ENCODE measurements at regions not wholly inside any gene's neighbourhood (a gene's known extent, or its start where the extent isn't known, plus 50 kb on each side); places are given as distances from the start of the nearest gene placed in this dataset.

- Histone ChIP-seq H3K27me3 (ENCODE audit: insufficient read depth, low read length) (peaks cover 45% of the 10 kb centered on the region), H2AFZ (ENCODE audit: low read length) (no peak overlapping the region), H3K36me3 (ENCODE audit: insufficient read depth, low read length) (no peaks in the 10 kb centered on the region), H3K4me2 (ENCODE audit: insufficient read depth, low read length) (no peak overlapping the region), H3K4me1 (ENCODE audit: insufficient read depth, low read length) (no peaks in the 10 kb centered on the region), H3K9me3 (ENCODE audit: low read depth, low read length) (no peaks in the 10 kb centered on the region), H3K4me3 (ENCODE audit: insufficient read depth, low read length) (no peak overlapping the region), H3K27ac (ENCODE audit: low read depth, low read length) (no peak overlapping the region), H3K79me2 (ENCODE audit: insufficient read depth, low read length) (no peaks in the 10 kb centered on the region), H4K20me1 (ENCODE audit: insufficient read depth, low read length) (no peaks in the 10 kb centered on the region)
- TF ChIP-seq, protein P1, sequence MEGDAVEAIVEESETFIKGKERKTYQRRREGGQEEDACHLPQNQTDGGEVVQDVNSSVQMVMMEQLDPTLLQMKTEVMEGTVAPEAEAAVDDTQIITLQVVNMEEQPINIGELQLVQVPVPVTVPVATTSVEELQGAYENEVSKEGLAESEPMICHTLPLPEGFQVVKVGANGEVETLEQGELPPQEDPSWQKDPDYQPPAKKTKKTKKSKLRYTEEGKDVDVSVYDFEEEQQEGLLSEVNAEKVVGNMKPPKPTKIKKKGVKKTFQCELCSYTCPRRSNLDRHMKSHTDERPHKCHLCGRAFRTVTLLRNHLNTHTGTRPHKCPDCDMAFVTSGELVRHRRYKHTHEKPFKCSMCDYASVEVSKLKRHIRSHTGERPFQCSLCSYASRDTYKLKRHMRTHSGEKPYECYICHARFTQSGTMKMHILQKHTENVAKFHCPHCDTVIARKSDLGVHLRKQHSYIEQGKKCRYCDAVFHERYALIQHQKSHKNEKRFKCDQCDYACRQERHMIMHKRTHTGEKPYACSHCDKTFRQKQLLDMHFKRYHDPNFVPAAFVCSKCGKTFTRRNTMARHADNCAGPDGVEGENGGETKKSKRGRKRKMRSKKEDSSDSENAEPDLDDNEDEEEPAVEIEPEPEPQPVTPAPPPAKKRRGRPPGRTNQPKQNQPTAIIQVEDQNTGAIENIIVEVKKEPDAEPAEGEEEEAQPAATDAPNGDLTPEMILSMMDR (IDR thresholded peaks at IDR 0.05; ENCODE audit: extremely low read depth, low read depth, low read length): no peak
- DNase-seq (ENCODE audit: insufficient read length, low spot score, missing footprints): no peak
Observed at GRCh38 chr11:70823771-70824170, 425.4 kb downstream of the CTTN start.

GRCh38 chr11:70824605-70825245 is 426.4 kb downstream of the CTTN start:
- Histone ChIP-seq H2AFZ (ENCODE audit: low read length) (no peak overlapping the region), H3K4me1 (ENCODE audit: insufficient read depth, low read length) (no peaks in the 10 kb centered on the region), H3K27ac (ENCODE audit: low read depth, low read length) (no peak overlapping the region), H3K27me3 (ENCODE audit: insufficient read depth, low read length) (peaks cover 45% of the 10 kb centered on the region), H4K20me1 (ENCODE audit: insufficient read depth, low read length) (no peaks in the 10 kb centered on the region), H3K36me3 (ENCODE audit: insufficient read depth, low read length) (no peaks in the 10 kb centered on the region), H3K79me2 (ENCODE audit: insufficient read depth, low read length) (no peaks in the 10 kb centered on the region), H3K4me3 (ENCODE audit: insufficient read depth, low read length) (no peak overlapping the region), H3K4me2 (ENCODE audit: insufficient read depth, low read length) (no peak overlapping the region), H3K9me3 (ENCODE audit: low read depth, low read length) (no peaks in the 10 kb centered on the region)
- DNase-seq (ENCODE audit: insufficient read length, low spot score, missing footprints): no peak
- TF ChIP-seq, protein P1 (IDR thresholded peaks at IDR 0.05; ENCODE audit: extremely low read depth, low read depth, low read length): no peak

DNA sequence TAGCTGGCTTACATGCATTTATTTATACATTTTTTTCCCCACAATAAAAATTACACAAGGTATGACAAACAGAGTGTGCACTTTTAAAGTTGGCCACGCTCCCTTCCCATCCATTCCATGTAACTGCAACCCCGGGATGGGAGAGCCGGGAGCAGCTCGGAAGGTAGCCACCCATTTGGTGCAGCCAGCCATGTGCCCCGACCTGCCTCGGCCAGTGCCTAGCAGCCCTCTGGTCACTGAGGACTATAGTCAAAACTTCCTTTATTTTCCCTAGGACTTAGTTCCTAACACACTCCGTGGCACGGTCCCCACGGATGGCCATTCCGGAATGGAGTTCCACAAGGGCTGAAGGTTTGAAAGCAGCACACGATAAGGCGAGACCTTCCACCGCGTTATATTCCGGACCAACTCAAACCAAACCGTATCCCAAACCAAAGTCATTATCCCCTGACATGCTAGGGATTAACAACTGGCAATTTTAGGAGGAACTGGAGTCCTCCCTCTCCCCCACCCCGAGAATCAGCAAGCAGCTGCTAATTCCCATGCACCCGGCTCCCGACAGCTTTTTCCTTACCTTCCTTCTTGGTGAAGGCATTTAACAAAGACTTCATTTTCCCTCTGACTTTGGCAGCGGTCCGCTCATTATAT is 426.4 kb downstream of the SHANK2 start:
- TF ChIP-seq, protein P1 (IDR thresholded peaks at IDR 0.05; ENCODE audit: extremely low read depth, low read depth, low read length): no peak
- Histone ChIP-seq H2AFZ (ENCODE audit: low read length) (no peak overlapping the region), H3K4me3 (ENCODE audit: insufficient read depth, low read length) (no peak overlapping the region), H3K4me1 (ENCODE audit: insufficient read depth, low read length) (no peaks in the 10 kb centered on the region), H3K79me2 (ENCODE audit: insufficient read depth, low read length) (no peaks in the 10 kb centered on the region), H3K27ac (ENCODE audit: low read depth, low read length) (no peak overlapping the region), H3K4me2 (ENCODE audit: insufficient read depth, low read length) (no peak overlapping the region), H3K36me3 (ENCODE audit: insufficient read depth, low read length) (no peaks in the 10 kb centered on the region), H3K27me3 (ENCODE audit: insufficient read depth, low read length) (peaks cover 45% of the 10 kb centered on the region), H4K20me1 (ENCODE audit: insufficient read depth, low read length) (no peaks in the 10 kb centered on the region), H3K9me3 (ENCODE audit: low read depth, low read length) (no peaks in the 10 kb centered on the region)
- DNase-seq (ENCODE audit: insufficient read length, low spot score, missing footprints): no peak

- Histone ChIP-seq H3K9me3 (ENCODE audit: low read depth, low read length) (no peaks in the 10 kb centered on the region), H3K4me3 (ENCODE audit: insufficient read depth, low read length) (no peak overlapping the region), H3K4me2 (ENCODE audit: insufficient read depth, low read length) (no peak overlapping the region), H3K36me3 (ENCODE audit: insufficient read depth, low read length) (no peaks in the 10 kb centered on the region), H3K79me2 (ENCODE audit: insufficient read depth, low read length) (no peaks in the 10 kb centered on the region), H3K27me3 (ENCODE audit: insufficient read depth, low read length) (peaks cover 45% of the 10 kb centered on the region), H4K20me1 (ENCODE audit: insufficient read depth, low read length) (no peaks in the 10 kb centered on the region), H2AFZ (ENCODE audit: low read length) (no peak overlapping the region), H3K4me1 (ENCODE audit: insufficient read depth, low read length) (no peaks in the 10 kb centered on the region), H3K27ac (ENCODE audit: low read depth, low read length) (no peak overlapping the region)
- peak; percentile 91 for DNase-seq (ENCODE audit: insufficient read length, low spot score, missing footprints)
- TF ChIP-seq, protein P1 (IDR thresholded peaks at IDR 0.05; ENCODE audit: extremely low read depth, low read depth, low read length): no peak
Observed at GRCh38 chr11:70826541-70827335, 425.6 kb downstream of the SHANK2 start.

Measured in osteoblast (primary cell).